Fibroblast of peridontal ligament (primary cell): ENCODE measurements at regions not wholly inside any gene's neighbourhood (a gene's known extent, or its start where the extent isn't known, plus 50 kb on each side); places are given as distances from the start of the nearest gene placed in this dataset.
"Not testable (repeated sequence)": the region's sequence is repeated elsewhere in the genome, so short reads cannot be mapped to it uniquely, and the experiment has no call there.

Experiments
- DNase-seq: peaks from one replicate; pipeline ENCODE4 v3.0.0-alpha.2; 2010; ENCODE audit errors: extremely low read depth

- DNase-seq, result peak; percentile 23
Measured at GRCh38 chr20:7159903-7160302, 392.4 kb downstream of the BMP2 start.

- peak; percentile 7 for DNase-seq
Measured at GRCh38 chr20:7161690-7162089, 394.2 kb downstream of the BMP2 start.

GRCh38 chr20:7171911-7172310, 404.4 kb downstream of the BMP2 start:
- peak; percentile 66 for DNase-seq

GRCh38 chr20:7174554-7174953, 407.1 kb downstream of the BMP2 start:
- no peak for DNase-seq

- not testable (repeated sequence) for DNase-seq
Measured at GRCh38 chr20:7175827-7176226, 408.3 kb downstream of the BMP2 start.

- DNase-seq, result no peak
Measured at GRCh38 chr20:7178004-7178403, 410.5 kb downstream of the BMP2 start.

- DNase-seq, result peak; percentile 34
Measured at GRCh38 chr20:7180256-7181045, 413.0 kb downstream of the BMP2 start.

GRCh38 chr20:7189231-7189630, 421.7 kb downstream of the BMP2 start:
- peak; percentile 6 for DNase-seq

- DNase-seq, result no peak
Measured at GRCh38 chr20:7193681-7194080, 426.2 kb downstream of the BMP2 start.

- DNase-seq, result peak; percentile 90
Measured at GRCh38 chr20:7195704-7196103, 428.2 kb downstream of the BMP2 start.

- peak; percentile 76 for DNase-seq
Measured at GRCh38 chr20:7196481-7196880, 429.0 kb downstream of the BMP2 start.

GRCh38 chr20:7199861-7200260, 432.4 kb downstream of the BMP2 start:
- no peak for DNase-seq

GRCh38 chr20:7207186-7207798, 439.8 kb downstream of the BMP2 start:
- DNase-seq, result peak; percentile 5

- DNase-seq, result no peak
Measured at GRCh38 chr20:7210910-7211309, 443.4 kb downstream of the BMP2 start.

- DNase-seq, result no peak
Measured at GRCh38 chr20:7214081-7214740, 446.7 kb downstream of the BMP2 start.

- no peak for DNase-seq
Measured at GRCh38 chr20:7217606-7218005, 450.1 kb downstream of the BMP2 start.

- DNase-seq, result no peak
Measured at GRCh38 chr20:7220755-7221154, 453.3 kb downstream of the BMP2 start.

GRCh38 chr20:7226156-7226555, 458.7 kb downstream of the BMP2 start:
- DNase-seq, result no peak

- no peak for DNase-seq
Measured at GRCh38 chr20:7231303-7231702, 463.8 kb downstream of the BMP2 start.

- no peak for DNase-seq
Measured at GRCh38 chr20:7232796-7233195, 465.3 kb downstream of the BMP2 start.

GRCh38 chr20:7237251-7237650, 469.8 kb downstream of the BMP2 start:
- no peak for DNase-seq

- DNase-seq, result no peak
Measured at GRCh38 chr20:7240490-7240889, 473.0 kb downstream of the BMP2 start.
